ENCODE measurements at regions not wholly inside any gene's neighbourhood (a gene's known extent, or its start where the extent isn't known, plus 50 kb on each side); places are given as distances from the start of the nearest gene placed in this dataset.

GRCh38 chr6:156068881-156069280 lies 613.2 kb upstream of the NOX3 start:
- H3K9me3 ChIP-seq (ENCODE audit: control insufficient read depth, insufficient read depth, low read length), result no peaks in the 10 kb centered on the region
- H3K4me1 ChIP-seq (ENCODE audit: insufficient read depth, low read length), result no peaks in the 10 kb centered on the region
- H3K9ac ChIP-seq (ENCODE audit: low read depth, low read length), result no peak overlapping the region
- H3K36me3 ChIP-seq (ENCODE audit: insufficient read depth, low read length), result no peaks in the 10 kb centered on the region

GRCh38 chr6:156065849-156066248 lies 610.2 kb upstream of the NOX3 start:
- Histone ChIP-seq H3K36me3 (ENCODE audit: insufficient read depth, low read length) (no peaks in the 10 kb centered on the region), H3K4me1 (ENCODE audit: insufficient read depth, low read length) (no peaks in the 10 kb centered on the region), H3K9me3 (ENCODE audit: control insufficient read depth, insufficient read depth, low read length) (no peaks in the 10 kb centered on the region), H3K9ac (ENCODE audit: low read depth, low read length) (no peak overlapping the region)

GRCh38 chr6:156062091-156062563 lies 606.5 kb upstream of the NOX3 start:
- Histone ChIP-seq H3K4me1 (ENCODE audit: insufficient read depth, low read length) (no peaks in the 10 kb centered on the region), H3K9ac (ENCODE audit: low read depth, low read length) (no peak overlapping the region), H3K9me3 (ENCODE audit: control insufficient read depth, insufficient read depth, low read length) (no peaks in the 10 kb centered on the region), H3K36me3 (ENCODE audit: insufficient read depth, low read length) (no peaks in the 10 kb centered on the region)

GRCh38 chr6:156061465-156061864 lies 605.8 kb upstream of the NOX3 start:
- Histone ChIP-seq H3K9ac (ENCODE audit: low read depth, low read length) (no peak overlapping the region), H3K36me3 (ENCODE audit: insufficient read depth, low read length) (no peaks in the 10 kb centered on the region), H3K4me1 (ENCODE audit: insufficient read depth, low read length) (no peaks in the 10 kb centered on the region), H3K9me3 (ENCODE audit: control insufficient read depth, insufficient read depth, low read length) (no peaks in the 10 kb centered on the region; the same call in 1 of the 2 replicates)

GRCh38 chr6:156060013-156060412 lies 604.4 kb upstream of the NOX3 start:
- no peaks in the 10 kb centered on the region for H3K36me3 ChIP-seq (ENCODE audit: insufficient read depth, low read length)
- H3K9me3 ChIP-seq (ENCODE audit: control insufficient read depth, insufficient read depth, low read length), result no peaks in the 10 kb centered on the region; the same call in 1 of the 2 replicates
- no peak overlapping the region for H3K9ac ChIP-seq (ENCODE audit: low read depth, low read length)

GRCh38 chr6:156058356-156058755 lies 602.7 kb upstream of the NOX3 start:
- H3K9me3 ChIP-seq (ENCODE audit: control insufficient read depth, insufficient read depth, low read length), result no peaks in the 10 kb centered on the region; the same call in 1 of the 2 replicates
- no peak overlapping the region for H3K9ac ChIP-seq (ENCODE audit: low read depth, low read length)
- no peaks in the 10 kb centered on the region for H3K36me3 ChIP-seq (ENCODE audit: insufficient read depth, low read length)
- no peaks in the 10 kb centered on the region for H3K4me1 ChIP-seq (ENCODE audit: insufficient read depth, low read length)

More at GRCh38 chr6:156060013-156060412, 604.4 kb upstream of the NOX3 start:
- no peaks in the 10 kb centered on the region for H3K4me1 ChIP-seq (ENCODE audit: insufficient read depth, low read length)

GRCh38 chr6:156057869-156058268 lies 602.2 kb upstream of the NOX3 start:
- H3K9me3 ChIP-seq (ENCODE audit: control insufficient read depth, insufficient read depth, low read length), result no peaks in the 10 kb centered on the region; the same call in 1 of the 2 replicates
- H3K4me1 ChIP-seq (ENCODE audit: insufficient read depth, low read length), result no peaks in the 10 kb centered on the region
- no peaks in the 10 kb centered on the region for H3K36me3 ChIP-seq (ENCODE audit: insufficient read depth, low read length)
- no peak overlapping the region for H3K9ac ChIP-seq (ENCODE audit: low read depth, low read length)

GRCh38 chr6:156056085-156056484 lies 600.4 kb upstream of the NOX3 start:
- no peaks in the 10 kb centered on the region for H3K36me3 ChIP-seq (ENCODE audit: insufficient read depth, low read length)
- H3K9ac ChIP-seq (ENCODE audit: low read depth, low read length), result no peak overlapping the region
- H3K4me1 ChIP-seq (ENCODE audit: insufficient read depth, low read length), result no peaks in the 10 kb centered on the region
- H3K9me3 ChIP-seq (ENCODE audit: control insufficient read depth, insufficient read depth, low read length), result no peaks in the 10 kb centered on the region; the same call in 1 of the 2 replicates

- no peaks in the 10 kb centered on the region for H3K4me1 ChIP-seq (ENCODE audit: insufficient read depth, low read length)
- no peaks in the 10 kb centered on the region; the same call in 1 of the 2 replicates for H3K9me3 ChIP-seq (ENCODE audit: control insufficient read depth, insufficient read depth, low read length)
- no peak overlapping the region for H3K9ac ChIP-seq (ENCODE audit: low read depth, low read length)
- no peaks in the 10 kb centered on the region for H3K36me3 ChIP-seq (ENCODE audit: insufficient read depth, low read length)
Observed at GRCh38 chr6:156053626-156054025, 598.0 kb upstream of the NOX3 start.

GRCh38 chr6:156046841-156047449 lies 591.3 kb upstream of the NOX3 start:
- no peaks in the 10 kb centered on the region for H3K9me3 ChIP-seq (ENCODE audit: control insufficient read depth, insufficient read depth, low read length)
- no peaks in the 10 kb centered on the region; the same call in 1 of the 2 replicates for H3K36me3 ChIP-seq (ENCODE audit: insufficient read depth, low read length)
- H3K4me1 ChIP-seq (ENCODE audit: insufficient read depth, low read length), result peaks cover 9% of the 10 kb centered on the region; the same call in 1 of the 2 replicates
- no peak overlapping the region for H3K9ac ChIP-seq (ENCODE audit: low read depth, low read length)

GRCh38 chr6:156046268-156046665 lies 590.6 kb upstream of the NOX3 start:
- Histone ChIP-seq H3K9me3 (ENCODE audit: control insufficient read depth, insufficient read depth, low read length) (no peaks in the 10 kb centered on the region), H3K36me3 (ENCODE audit: insufficient read depth, low read length) (no peaks in the 10 kb centered on the region; the same call in 1 of the 2 replicates), H3K4me1 (ENCODE audit: insufficient read depth, low read length) (peaks cover 9% of the 10 kb centered on the region; the same call in 1 of the 2 replicates), H3K9ac (ENCODE audit: low read depth, low read length) (no peak overlapping the region)

- H3K9me3 ChIP-seq (ENCODE audit: control insufficient read depth, insufficient read depth, low read length), result no peaks in the 10 kb centered on the region
- H3K9ac ChIP-seq (ENCODE audit: low read depth, low read length), result no peak overlapping the region
- H3K36me3 ChIP-seq (ENCODE audit: insufficient read depth, low read length), result no peaks in the 10 kb centered on the region; the same call in 1 of the 2 replicates
- peaks cover 9% of the 10 kb centered on the region; the same call in 1 of the 2 replicates for H3K4me1 ChIP-seq (ENCODE audit: insufficient read depth, low read length)
Observed at GRCh38 chr6:156045401-156046267, 590.0 kb upstream of the NOX3 start.

- Histone ChIP-seq H3K36me3 (ENCODE audit: insufficient read depth, low read length) (no peaks in the 10 kb centered on the region), H3K9me3 (ENCODE audit: control insufficient read depth, insufficient read depth, low read length) (peaks cover 7% of the 10 kb centered on the region; the same call in 1 of the 2 replicates), H3K9ac (ENCODE audit: low read depth, low read length) (no peak overlapping the region), H3K4me1 (ENCODE audit: insufficient read depth, low read length) (no peaks in the 10 kb centered on the region)
Observed at GRCh38 chr6:156033598-156033997, 578.0 kb upstream of the NOX3 start.

GRCh38 chr6:156031516-156031915 lies 575.9 kb upstream of the NOX3 start:
- Histone ChIP-seq H3K9ac (ENCODE audit: low read depth, low read length) (no peak overlapping the region), H3K36me3 (ENCODE audit: insufficient read depth, low read length) (no peaks in the 10 kb centered on the region), H3K4me1 (ENCODE audit: insufficient read depth, low read length) (no peaks in the 10 kb centered on the region), H3K9me3 (ENCODE audit: control insufficient read depth, insufficient read depth, low read length) (peaks cover 9% of the 10 kb centered on the region)

Data from ES-I3 (cell line).